Urothelium cell line (cell line): ENCODE measurements at regions not wholly inside any gene's neighbourhood (a gene's known extent, or its start where the extent isn't known, plus 50 kb on each side); places are given as distances from the start of the nearest gene placed in this dataset.

Source experiments
- DNase-seq: peaks from one replicate; pipeline ENCODE4 v3.0.0; 2011; ENCODE audit warnings: low spot score, mixed read lengths
- FAIRE-seq: peaks from 2 replicates; lab custom pipeline; 2011; peaks lifted over from hg19 to GRCh38; lab: Jason Lieb, UNC

DNA sequence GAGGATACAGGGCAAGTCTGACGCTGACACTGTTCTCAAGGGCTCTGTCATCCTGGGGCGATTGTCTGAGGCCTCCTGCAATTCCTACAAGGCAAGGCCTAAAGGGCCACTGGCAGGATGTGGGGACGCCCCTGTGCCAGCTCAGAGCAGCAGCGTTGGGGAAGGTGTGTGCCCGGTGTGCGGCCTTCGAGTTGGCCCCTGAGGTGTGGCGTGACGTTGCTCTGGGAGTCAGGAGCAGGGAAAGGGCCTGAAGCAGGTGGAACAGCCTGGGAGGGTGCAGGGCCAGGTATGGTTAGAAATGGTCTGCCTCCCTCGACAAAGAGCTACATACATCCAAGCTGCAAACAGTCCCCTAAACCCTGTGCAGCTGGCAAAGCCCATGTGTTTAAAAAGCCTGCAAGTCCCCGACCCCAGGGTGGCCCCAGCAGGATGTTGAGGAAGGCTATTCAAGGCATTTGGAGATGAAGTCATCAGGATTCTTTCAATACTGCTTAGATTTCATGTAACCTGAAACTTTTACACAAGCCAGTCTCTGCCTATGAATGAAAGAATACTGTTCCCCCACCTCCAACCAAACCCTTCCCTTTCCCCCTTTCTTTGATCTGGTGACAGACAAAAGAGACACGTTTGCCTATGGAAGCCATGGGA lies 142.5 kb upstream of the TNS3 start:
- FAIRE-seq: peak; percentile 88
- DNase-seq: peak; percentile 77

DNA sequence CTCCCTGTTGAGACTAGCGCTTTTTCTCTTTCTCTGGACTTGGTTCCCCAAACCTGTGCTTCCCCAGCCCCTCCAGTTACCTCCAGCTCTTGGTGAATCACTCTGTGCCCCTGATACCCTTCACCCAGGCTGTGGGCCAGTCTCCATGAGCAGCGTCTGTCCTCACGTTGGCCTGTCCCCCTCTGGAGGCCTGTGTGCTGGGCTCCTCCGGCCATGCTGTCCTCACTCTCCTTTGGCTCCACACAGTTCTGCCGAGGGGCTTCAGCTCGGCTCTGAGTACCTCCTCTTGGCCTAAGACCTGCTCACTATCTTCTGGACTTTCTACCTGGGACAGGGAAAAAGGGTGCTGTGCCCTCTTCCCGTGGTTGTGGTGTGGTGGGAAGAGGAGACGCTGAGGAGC lies 140.2 kb upstream of the TNS3 start:
- DNase-seq (no peak), FAIRE-seq (no peak)

DNA sequence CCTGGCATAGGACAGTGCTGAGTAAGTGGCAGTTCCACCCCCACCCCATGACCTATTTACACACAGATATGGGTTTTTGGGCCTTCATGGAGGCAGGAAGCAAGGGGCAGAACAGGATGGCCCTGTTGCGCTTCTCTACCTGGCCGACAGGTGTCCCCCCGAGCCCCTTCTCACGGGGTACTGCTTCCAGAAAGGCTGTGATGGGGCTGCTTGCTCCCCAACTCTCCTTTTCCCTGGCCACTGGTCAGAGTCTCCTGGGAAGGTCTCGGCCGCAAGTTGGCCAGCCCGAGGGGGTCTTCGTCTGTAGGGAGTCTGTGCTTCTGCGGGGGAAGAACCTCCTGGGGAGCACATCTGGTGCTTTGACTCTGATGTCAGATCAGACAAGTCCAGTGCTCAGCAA lies 139.8 kb upstream of the TNS3 start:
- DNase-seq (no peak), FAIRE-seq (no peak)

DNA sequence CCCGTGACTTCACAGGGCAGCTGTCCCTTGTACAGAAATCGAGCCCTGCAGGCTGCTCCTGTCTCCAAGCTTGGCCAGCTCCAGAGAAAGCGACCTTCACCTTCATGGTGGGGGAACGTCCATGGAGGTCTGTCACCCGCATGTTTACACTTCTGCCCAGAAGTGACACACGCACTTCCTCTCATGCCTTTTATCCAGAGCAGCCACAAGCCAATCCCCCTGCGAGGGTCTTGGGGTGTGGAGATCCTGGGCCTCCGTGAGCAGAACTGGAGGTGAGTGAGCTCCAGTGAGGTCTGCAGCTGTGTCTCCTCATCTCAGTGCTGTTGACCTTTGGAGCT lies 139.0 kb upstream of the TNS3 start:
- DNase-seq (no peak), FAIRE-seq (no peak)

DNA sequence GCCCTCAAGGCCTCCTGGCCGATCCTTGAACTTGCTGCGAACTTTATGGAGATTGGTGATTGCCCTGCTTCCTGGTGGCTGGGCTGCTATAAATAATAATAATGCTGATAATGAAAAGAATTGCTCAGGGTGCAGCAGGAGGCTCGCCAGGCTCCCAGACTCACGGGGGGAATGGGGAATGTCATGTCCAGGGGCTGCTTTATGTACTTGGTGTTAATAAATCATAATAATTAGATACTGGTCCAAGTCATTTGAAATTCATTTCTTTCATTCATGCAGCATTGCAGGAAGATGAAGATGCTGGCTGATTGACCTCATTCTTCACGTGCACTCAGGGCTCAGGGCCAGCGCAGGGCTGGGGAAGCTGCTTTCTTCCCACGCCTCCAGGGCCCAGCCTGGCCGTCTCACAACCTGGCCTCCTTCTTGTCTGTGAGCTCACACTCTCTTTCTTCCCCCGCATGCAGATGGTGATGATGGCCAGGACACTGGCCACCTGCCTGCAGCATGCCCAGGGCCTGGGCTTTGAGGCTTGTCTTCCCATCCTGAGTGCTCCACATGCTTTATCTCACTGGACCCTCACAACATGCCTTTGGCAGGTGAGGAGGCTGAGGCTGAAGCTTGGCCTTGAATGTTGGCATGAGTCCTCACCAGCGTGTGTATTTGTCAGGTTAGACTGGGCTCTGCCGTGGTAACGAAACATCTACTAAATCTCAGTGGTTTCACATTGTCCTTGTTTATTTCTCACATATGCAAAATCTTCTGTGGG lies 138.4 kb upstream of the TNS3 start:
- DNase-seq (no peak), FAIRE-seq (peak; percentile 48)

DNA sequence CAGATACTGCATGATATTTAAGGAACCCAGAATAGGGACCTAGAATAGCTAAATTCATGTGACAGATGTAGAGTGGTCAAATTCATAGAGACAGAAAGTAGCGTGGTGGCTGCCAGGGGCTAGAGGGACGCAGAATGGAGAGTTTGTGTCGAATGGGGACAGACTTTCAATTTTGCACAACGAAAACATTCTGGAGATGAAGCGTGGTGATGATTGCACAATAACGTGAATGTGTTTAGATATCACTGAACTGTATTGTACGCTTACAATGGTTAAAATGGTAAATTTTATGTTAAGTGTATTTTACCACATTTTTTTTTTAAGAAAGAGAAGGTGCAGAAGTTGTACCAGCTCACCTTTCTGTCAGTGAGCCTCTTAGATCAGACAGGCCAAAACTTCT lies 137.8 kb upstream of the TNS3 start:
- FAIRE-seq (no peak), DNase-seq (no peak)

DNA sequence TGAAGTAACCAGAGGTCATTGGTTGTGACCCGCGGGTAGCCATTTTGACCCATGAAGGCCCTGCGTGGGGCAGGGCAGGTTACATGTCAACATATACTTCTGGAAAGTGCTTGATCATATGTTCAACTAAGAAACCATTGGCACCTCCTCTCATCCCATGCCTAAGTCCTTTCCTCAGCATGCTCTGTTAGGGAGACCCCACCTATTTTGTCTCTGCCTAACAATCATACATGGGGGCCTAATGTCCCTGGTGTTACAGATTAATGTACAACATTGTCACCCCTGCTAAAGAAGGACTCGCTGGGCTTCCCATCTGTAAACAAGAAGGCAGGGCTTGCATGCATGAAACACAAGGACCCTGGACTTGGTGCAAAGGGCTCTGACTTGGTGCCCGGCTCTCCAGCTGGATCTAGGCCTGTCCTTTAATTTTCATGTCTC lies 133.7 kb upstream of the TNS3 start:
- FAIRE-seq: no peak

DNA sequence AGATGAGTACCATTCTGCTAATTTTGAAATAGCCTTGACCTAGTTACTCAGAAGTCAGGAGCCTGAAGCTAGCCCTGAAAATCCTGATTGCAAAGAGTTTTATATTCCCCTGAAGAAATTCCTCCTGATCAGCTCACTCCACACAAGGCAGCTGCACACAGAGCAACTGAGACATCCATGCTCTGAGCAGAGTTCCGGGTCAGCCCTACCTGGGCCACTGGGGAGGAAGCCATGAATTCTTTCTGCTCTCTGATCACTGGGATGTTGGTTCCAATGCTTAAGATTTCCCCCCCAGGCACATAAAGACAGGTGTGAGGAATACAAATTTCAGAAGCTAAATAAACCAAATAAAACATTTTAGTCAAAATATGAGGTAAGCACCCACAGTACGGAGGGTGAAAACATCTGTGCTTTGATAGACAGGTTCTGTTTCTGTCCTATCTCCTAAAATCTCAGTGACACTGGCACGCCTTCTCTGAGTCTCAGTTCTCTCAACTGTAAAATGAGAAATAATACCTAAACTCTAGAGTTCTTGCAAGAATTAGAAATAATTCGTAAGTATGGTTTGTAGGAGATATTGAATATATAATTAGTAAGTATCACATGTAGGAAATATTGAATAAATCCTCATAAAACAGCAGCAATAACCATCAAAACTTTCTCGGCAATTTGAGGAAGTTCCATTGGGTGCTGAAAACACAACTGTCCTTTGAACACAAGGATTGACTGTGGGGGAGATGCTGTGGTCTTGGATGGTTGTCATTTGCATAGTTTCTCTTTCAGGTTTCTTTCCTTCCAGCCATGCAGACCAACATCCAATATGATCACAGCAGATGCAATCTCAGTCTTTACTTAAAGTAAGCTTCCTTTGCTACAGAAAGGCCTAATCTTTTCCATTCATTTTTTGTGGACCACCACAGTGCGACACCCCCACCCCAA lies 133.0 kb upstream of the TNS3 start:
- no peak for FAIRE-seq

More for the DNA sequence above, 133.7 kb upstream of the TNS3 start:
- DNase-seq: no peak

DNA sequence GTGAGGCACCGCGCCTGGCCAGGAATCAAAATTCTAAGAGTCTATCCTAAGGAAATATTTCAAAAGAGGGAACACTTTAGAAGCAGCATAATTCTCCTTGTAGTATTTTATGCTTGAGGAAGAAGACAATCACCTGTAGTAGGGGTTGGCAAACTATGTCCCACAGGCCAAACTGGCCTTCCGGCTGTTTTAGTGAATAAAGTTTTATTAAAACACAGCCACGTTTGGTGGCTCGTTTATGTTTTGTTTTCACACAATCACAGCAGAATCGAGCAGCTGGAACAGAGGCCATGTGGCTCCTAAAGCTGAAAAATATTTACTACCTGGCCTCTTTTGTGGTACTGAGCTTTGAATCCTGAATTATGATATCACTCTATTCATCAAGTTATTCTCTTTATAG lies 131.7 kb upstream of the TNS3 start:
- no peak for FAIRE-seq
- DNase-seq: no peak

More for the DNA sequence above, 133.0 kb upstream of the TNS3 start:
- DNase-seq: no peak

DNA sequence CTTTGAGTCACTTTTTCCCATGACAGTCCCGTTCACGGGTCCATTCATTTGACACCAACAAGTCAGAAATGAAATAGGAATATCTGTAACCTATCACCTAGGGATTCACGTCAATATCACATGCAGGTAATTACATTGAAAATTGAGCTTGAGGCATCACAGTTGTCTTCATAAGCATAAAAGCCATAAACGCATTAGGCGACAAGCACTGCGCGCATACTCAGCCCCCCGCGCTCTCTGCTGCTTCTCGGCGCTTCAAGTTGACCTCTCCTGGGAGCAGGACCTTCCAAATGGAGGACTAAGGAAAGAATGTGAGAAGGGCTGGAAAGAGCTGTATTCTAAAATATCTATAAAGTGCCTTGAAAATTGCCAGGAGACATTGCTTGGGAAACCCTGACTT lies 130.5 kb upstream of the TNS3 start:
- no peak for FAIRE-seq
- DNase-seq: no peak

DNA sequence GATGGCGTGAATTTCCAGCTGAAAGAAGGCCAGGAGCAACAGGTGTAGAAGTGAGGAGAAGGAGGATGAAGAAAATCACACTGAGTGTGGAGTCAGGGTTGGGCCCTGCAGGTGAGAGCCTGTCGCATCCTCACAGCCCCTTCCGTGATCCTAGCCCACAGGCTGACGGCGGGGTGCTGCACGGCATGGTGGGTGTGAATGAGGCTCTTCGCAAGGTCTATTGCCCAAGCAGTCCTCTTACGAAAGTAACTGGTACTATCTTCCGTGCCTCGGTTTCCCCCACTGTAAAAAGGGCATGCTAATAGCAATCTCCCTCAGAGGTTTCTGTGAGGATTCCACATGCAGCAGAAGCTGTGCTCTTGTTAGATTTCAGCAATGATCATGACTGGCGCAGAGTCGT lies 129.9 kb upstream of the TNS3 start:
- no peak for FAIRE-seq
- no peak for DNase-seq

DNA sequence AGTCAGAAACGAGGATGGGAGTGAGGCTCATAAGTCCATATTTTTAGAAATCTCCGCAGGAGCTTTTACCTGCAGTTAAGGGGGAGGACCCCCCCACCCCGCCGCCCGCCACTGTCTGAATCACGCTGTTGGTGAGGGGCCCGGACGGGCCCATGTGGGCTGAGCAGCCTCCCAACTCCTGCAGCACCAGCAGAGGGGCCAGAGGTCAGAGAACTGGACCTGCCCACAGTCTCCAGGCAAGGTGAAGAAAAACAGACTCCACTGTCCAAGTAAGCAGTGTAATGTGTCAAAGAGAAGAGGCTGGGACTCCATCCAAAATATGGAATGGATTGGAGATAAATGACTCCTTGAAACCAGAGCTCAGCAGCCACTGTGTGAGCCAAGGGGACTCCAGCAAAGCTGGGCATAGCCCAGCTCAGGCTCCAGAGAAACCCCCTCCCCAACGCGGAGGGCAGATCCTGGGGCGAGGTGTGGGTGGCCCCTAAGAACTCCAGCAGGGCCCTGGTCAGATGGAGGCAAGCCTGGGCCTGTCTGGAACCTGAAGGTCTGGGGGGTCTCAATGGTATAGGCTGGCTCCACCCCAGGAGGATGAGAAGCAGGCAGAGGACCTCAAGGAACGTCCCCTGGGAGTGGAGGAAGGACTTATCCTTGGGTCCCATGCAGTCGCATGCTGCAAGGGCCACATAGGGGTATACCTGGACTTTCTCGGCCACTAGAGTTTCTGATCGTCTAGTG lies 128.5 kb upstream of the TNS3 start:
- DNase-seq: no peak
- FAIRE-seq: no peak

DNA sequence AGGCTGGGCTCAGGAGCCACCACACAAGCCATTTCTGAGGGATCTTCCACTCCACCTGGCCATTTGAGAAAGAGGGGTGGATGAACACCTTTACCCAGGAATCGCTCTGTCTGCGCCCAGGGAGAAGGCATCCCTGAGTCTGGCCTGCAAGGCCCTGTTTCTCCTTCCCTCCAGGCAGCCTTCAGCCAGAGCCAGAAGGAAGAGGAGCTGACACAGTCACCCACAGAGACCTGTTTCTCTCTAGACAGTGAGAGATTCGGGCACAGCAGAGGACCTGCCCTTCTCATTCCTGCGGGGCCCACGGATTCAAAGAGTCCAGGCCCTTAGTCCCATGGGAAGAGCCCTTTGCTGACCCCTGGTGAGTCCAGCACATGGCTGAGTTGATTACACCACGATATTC lies 127.5 kb upstream of the TNS3 start:
- DNase-seq (no peak), FAIRE-seq (no peak)

DNA sequence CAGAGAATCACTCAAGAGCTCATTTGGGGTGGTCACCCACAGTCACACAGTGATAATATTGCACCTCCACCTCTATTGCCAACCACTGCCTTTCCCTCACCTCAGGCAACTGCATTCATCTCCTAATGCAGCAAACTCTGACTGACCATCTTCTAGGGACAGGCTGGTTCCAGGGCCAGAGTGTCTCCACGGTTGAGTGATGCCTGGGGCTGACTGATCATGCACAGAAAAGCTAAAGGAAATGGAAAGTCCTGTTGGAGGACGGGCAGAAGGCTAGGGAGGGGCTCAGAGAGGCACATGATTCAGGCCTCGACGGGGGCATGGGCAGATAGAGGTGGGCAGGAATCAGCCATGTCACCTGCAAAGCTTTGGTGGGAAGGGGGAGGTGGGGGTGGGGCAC lies 127.1 kb upstream of the TNS3 start:
- FAIRE-seq: peak; percentile 30
- no peak for DNase-seq

DNA sequence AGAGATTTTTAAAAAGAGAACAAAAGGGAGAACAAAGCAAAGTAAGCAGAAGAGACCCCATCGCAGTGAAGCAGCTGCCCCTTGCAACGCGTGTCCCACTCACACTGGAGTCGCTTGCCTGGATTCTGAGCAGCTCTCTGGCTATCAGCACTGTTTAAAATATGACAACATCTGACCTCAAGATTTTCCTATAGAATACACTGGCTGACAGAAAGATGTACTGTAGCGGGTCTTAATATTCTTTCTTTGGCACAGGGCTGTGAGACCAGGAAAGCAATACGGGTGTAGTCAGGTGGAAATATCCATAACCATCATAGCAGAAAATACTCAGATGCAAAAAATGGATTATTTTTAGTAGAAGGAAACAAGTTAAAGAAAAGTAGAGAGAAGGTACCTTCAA lies 125.7 kb upstream of the TNS3 start:
- DNase-seq (no peak), FAIRE-seq (no peak)

DNA sequence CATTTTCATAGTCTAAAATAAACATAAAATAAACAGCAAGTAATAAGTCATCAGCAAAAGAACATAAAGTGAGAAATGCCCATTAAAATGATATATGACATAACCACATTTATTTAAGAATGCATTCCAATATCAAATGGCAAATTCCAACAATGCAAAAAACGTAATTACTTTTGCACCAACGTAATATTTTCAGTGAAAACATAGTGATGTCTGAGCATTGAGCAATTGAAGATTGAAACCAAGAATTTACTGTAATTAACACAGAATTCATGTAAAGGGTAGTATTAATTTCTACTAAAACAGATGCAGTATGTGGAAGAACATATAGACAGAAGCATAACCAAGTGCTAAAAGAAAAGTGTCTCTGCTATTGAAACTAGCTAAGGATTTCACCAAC lies 123.0 kb upstream of the TNS3 start:
- FAIRE-seq: no peak
- no peak for DNase-seq

DNA sequence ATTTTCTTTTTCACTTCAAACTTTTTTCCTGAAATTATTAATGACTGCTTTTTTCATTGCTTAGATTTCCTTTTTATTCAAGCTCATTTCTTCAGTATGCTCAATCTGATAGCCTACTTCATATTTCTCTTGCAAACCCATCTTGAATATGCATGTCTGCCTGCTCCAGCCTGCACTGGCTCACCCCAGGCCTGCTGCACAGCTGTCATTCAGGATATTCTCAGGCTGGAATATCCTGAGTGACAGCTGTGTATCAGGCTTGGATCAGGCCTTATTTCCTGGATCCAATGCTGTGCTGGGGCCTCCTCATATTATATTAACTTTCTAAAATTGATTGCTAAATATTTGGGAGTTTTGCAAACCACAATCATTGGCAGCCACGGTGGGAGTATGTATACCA lies 120.2 kb upstream of the TNS3 start:
- no peak for DNase-seq
- no peak for FAIRE-seq

DNA sequence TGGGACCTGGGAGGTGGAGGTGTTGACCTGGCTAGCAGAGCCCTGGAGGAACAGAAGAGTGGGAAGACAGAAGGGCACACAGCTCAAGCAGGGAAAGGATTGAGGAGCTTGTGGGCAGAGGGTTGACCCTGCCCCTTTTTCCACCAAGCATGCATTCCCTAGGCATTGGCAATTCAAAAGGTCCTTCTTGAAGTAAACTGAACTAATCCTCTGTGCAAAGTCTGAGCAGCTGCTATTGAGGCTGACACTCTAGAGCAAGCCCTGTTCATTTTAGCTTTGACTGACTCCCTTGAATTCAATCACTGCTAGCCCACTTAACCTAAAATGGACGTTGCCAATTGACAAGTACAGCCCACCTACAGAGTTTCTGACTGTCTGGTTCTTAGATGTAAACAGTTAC lies 116.5 kb upstream of the TNS3 start:
- DNase-seq: no peak

DNA sequence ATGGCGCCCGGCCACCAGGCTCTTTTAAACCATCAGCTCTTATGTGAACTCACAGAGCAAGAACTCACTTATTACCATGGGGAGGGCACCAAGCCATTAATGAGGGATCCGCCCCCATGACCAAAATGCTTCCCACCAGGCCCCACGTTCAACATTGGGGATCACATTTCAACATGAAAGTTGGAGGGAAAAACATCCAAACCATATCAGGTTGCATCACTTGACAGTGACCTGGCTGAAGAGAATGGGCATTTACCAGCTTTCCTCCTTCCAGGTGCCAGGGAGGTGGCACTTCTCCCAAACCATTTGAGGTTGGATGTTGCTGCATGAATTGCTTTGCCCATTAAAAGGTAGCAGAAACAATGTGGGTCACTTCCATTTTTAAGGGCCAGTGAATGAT lies 115.6 kb upstream of the TNS3 start:
- DNase-seq (no peak), FAIRE-seq (no peak)

More for the DNA sequence above, 116.5 kb upstream of the TNS3 start:
- no peak for FAIRE-seq

DNA sequence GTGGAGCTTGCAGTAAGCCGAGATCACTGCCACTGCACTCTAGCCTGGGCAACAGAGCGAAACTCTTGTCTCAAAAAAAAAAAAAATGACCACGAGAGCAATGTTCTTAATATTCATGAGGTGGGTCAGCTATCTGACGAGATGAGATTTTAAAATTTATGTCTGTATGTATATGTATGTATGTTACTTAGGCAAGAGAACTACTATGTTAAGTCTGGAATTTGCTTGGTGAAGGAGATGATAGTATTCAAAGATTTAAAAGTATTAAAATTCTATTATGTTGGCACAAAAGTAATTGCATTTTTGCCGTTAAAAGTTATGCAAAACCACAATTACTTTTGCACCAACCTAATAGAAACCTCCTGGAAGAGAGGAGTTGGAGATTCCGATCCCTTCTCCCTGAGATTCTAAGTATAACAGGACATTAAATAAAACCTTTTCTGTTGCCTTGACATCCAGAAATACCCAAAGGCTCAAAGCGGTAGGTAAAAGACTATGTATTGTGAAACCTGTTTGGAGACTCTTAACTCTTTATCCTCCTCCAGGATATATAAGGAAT lies 114.3 kb upstream of the TNS3 start:
- DNase-seq: no peak
- no peak for FAIRE-seq

DNA sequence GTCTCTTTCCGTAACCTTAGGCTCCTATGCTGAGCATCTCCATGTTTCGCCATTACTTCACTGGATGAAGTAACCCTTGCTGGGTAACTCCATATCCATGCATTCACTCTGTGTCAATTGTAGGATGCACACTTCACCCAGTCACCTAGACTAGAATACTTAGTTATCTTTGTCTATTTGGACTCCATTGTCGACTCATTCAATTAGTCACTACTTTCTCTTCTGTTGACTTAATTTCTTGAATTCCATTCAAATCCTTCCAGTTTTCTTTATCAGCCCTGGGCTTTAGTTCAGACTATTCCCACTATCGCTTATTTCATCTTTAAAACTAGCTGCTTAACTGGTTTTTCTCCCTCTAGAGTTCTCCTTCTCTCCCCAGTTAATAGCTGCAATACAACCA lies 111.3 kb upstream of the TNS3 start:
- DNase-seq: no peak
- peak; percentile 62 for FAIRE-seq
